ENCODE measurements at regions not wholly inside any gene's neighbourhood (a gene's known extent, or its start where the extent isn't known, plus 50 kb on each side); places are given as distances from the start of the nearest gene placed in this dataset.

GRCh38 chr3:102200560-102200959, 234.3 kb upstream of the ZPLD1 start:
- no peak for ATAC-seq (ENCODE audit: insufficient read depth, low FRiP score)
- no peak for TF ChIP-seq CTCF (IDR thresholded peaks at IDR 0.05; ENCODE audit: control extremely low read depth, extremely low read depth)
- H3K4me3 ChIP-seq, result no peak overlapping the region
- no peak overlapping the region for H3K27ac ChIP-seq (ENCODE audit: low read depth in 1 of 2, low read length in 1 of 2)
- H3K4me1 ChIP-seq (ENCODE audit: control insufficient read depth in 5 of 5, insufficient read depth in 5 of 5, low read length in 5 of 5), result peaks cover 0 to 1% (median 0%) of the 10 kb centered on the region in 5 donors
- no peak for DNase-seq
- H3K9me3 ChIP-seq (ENCODE audit: control insufficient read depth in 4 of 4, insufficient read depth in 3 of 4, low read length in 3 of 4), result no peaks in the 10 kb centered on the region
- H3K9ac ChIP-seq (ENCODE audit: insufficient read depth in 1 of 2, low read length in 2 of 2), result no peak overlapping the region
- H3K36me3 ChIP-seq (ENCODE audit: control insufficient read depth in 4 of 4, insufficient read depth in 4 of 4, low read length in 4 of 4), result no peaks in the 10 kb centered on the region
- H3K27me3 ChIP-seq (ENCODE audit: control insufficient read depth in 3 of 3, insufficient read depth in 3 of 3, low read length in 2 of 3), result no peaks in the 10 kb centered on the region

GRCh38 chr3:102205647-102206046, 229.2 kb upstream of the ZPLD1 start:
- DNase-seq (no peak), ATAC-seq (ENCODE audit: insufficient read depth, low FRiP score) (no peak)
- 22 to 72% methylated on average over 1 of the region's 1 CpG for WGBS, 2 donors
- Histone ChIP-seq H3K9me3 (ENCODE audit: control insufficient read depth in 4 of 4, insufficient read depth in 3 of 4, low read length in 3 of 4) (no peaks in the 10 kb centered on the region), H3K27ac (ENCODE audit: low read depth in 1 of 2, low read length in 1 of 2) (no peak overlapping the region), H3K4me3 (no peak overlapping the region), H3K4me1 (ENCODE audit: control insufficient read depth in 5 of 5, insufficient read depth in 5 of 5, low read length in 5 of 5) (peaks cover 0 to 7% (median 0%) of the 10 kb centered on the region in 5 donors), H3K9ac (ENCODE audit: insufficient read depth in 1 of 2, low read length in 2 of 2) (no peak overlapping the region), H3K27me3 (ENCODE audit: control insufficient read depth in 3 of 3, insufficient read depth in 3 of 3, low read length in 2 of 3) (no peaks in the 10 kb centered on the region), H3K36me3 (ENCODE audit: control insufficient read depth in 4 of 4, insufficient read depth in 4 of 4, low read length in 4 of 4) (no peaks in the 10 kb centered on the region)
- no peak for TF ChIP-seq CTCF (IDR thresholded peaks at IDR 0.05; ENCODE audit: control extremely low read depth, extremely low read depth)

GRCh38 chr3:102206511-102207031, 228.2 kb upstream of the ZPLD1 start:
- no peaks in the 10 kb centered on the region for H3K27me3 ChIP-seq (ENCODE audit: control insufficient read depth in 3 of 3, insufficient read depth in 3 of 3, low read length in 2 of 3)
- no peak overlapping the region for H3K4me3 ChIP-seq
- no peak overlapping the region for H3K9ac ChIP-seq (ENCODE audit: insufficient read depth in 1 of 2, low read length in 2 of 2)
- 34 to 64% methylated on average over 4 of the region's 4 CpGs for WGBS, 2 donors
- ATAC-seq (ENCODE audit: insufficient read depth, low FRiP score), result peak; percentile 80
- H3K27ac ChIP-seq (ENCODE audit: low read depth in 1 of 2, low read length in 1 of 2), result peak overlapping the region in 1 of 2 donors; percentile 51
- peaks cover 0 to 7% (median 0%) of the 10 kb centered on the region in 5 donors for H3K4me1 ChIP-seq (ENCODE audit: control insufficient read depth in 5 of 5, insufficient read depth in 5 of 5, low read length in 5 of 5)
- no peaks in the 10 kb centered on the region for H3K9me3 ChIP-seq (ENCODE audit: control insufficient read depth in 4 of 4, insufficient read depth in 3 of 4, low read length in 3 of 4)
- no peaks in the 10 kb centered on the region for H3K36me3 ChIP-seq (ENCODE audit: control insufficient read depth in 4 of 4, insufficient read depth in 4 of 4, low read length in 4 of 4)
- DNase-seq, result peak; percentile 65 to 82 (median 65)
- no peak for TF ChIP-seq CTCF (IDR thresholded peaks at IDR 0.05; ENCODE audit: control extremely low read depth, extremely low read depth)

GRCh38 chr3:102207151-102207571, 227.7 kb upstream of the ZPLD1 start:
- no peak overlapping the region for H3K9ac ChIP-seq (ENCODE audit: insufficient read depth in 1 of 2, low read length in 2 of 2)
- H3K9me3 ChIP-seq (ENCODE audit: control insufficient read depth in 4 of 4, insufficient read depth in 3 of 4, low read length in 3 of 4), result no peaks in the 10 kb centered on the region
- no peak for ATAC-seq (ENCODE audit: insufficient read depth, low FRiP score)
- TF ChIP-seq CTCF (IDR thresholded peaks at IDR 0.05; ENCODE audit: control extremely low read depth, extremely low read depth), result no peak
- H3K4me1 ChIP-seq (ENCODE audit: control insufficient read depth in 5 of 5, insufficient read depth in 5 of 5, low read length in 5 of 5), result peaks cover 0 to 7% (median 0%) of the 10 kb centered on the region in 5 donors
- 86 to 93% methylated on average over 3 of the region's 3 CpGs for WGBS, 2 donors
- peak overlapping the region in 1 of 2 donors; percentile 51 for H3K27ac ChIP-seq (ENCODE audit: low read depth in 1 of 2, low read length in 1 of 2)
- H3K36me3 ChIP-seq (ENCODE audit: control insufficient read depth in 4 of 4, insufficient read depth in 4 of 4, low read length in 4 of 4), result no peaks in the 10 kb centered on the region
- DNase-seq, result no peak
- H3K4me3 ChIP-seq, result no peak overlapping the region
- no peaks in the 10 kb centered on the region for H3K27me3 ChIP-seq (ENCODE audit: control insufficient read depth in 3 of 3, insufficient read depth in 3 of 3, low read length in 2 of 3)

Measured in lung (tissue), 11 donors.